Fibroblast of lung (primary cell): ENCODE measurements at regions not wholly inside any gene's neighbourhood (a gene's known extent, or its start where the extent isn't known, plus 50 kb on each side); places are given as distances from the start of the nearest gene placed in this dataset.

Source experiments
- CTCF ChIP-seq, 2 donors: IDR thresholded peaks in 1 of 2; conservative IDR thresholded peaks in 1 of 2; 1 replicate in 1 of 2; 2 replicates in 1 of 2; pipeline ENCODE4 v1.5.1; 2011 to 2012; ENCODE audit warnings: low read length in 2 of 2, control low read depth in 1 of 2, inconsistent platforms in 1 of 2, low read depth in 1 of 2, mild to moderate bottlenecking in 1 of 2
- EZH2 ChIP-seq: IDR thresholded peaks from 2 replicates; pipeline ENCODE4 v1.5.1; 2012; ENCODE audit warnings: low read length, control low read depth, mild to moderate bottlenecking; ENCODE audit errors: missing control alignments

GRCh38 chr3:31249545-31249944, 283.2 kb upstream of the STT3B start:
- TF ChIP-seq CTCF (conservative IDR thresholded peaks at IDR 0.05 in 1 of 2, IDR thresholded peaks at IDR 0.05 in 1 of 2; ENCODE audit: low read depth in 1 of 2, low read length in 2 of 2): no peak
- no peak for TF ChIP-seq EZH2
